HG02588 (cell line): ENCODE measurements at regions not wholly inside any gene's neighbourhood (a gene's known extent, or its start where the extent isn't known, plus 50 kb on each side); places are given as distances from the start of the nearest gene placed in this dataset.

Source experiments
- ATAC-seq: cut with Tn5 transposase; IDR thresholded peaks from one replicate; pipeline ENCODE4 v1.9.1; 2021; ENCODE audit warnings: mild to moderate bottlenecking, moderate library complexity; ENCODE audit not compliant: unreplicated experiment

DNA sequence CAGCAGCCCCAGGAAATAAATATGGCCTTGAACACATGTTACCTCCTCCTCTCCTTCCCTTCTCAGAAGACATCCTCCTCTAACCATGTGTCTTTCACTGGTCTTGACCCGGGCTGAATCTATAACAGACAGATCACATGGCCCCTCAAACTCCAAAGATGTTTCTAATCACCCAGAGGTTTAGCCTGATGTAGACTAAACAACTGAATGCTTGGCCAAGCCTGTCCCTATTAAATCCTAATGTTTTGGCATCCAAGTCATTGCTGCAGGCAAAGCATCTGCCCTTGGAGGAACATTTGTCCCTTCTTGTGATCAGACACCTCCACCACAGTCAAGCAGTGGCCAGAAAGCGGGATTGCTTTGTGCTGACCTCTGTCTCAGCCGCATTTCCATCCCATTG lies 65.5 kb downstream of the ANKRD60 start:
- ATAC-seq, result no peak

DNA sequence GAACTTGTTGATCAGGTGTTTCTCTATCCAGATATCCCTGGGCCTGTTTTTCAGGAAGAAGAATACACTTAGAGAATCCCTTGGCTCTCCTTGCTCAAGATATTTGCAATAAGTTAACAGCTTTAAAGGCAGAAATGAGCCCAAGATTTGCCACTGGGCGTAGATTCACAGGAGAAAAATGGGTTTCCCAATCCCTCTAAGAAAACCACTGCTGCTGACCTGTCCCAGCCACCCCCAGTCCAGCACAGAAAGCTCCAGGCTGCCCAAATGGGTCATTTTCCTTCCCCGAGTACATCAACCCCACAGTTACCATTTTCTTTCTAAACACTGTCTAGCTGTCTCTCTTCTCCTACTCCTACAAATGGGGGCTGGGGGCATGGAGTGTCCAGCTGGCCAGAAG lies 67.3 kb downstream of the ANKRD60 start:
- ATAC-seq, result no peak

DNA sequence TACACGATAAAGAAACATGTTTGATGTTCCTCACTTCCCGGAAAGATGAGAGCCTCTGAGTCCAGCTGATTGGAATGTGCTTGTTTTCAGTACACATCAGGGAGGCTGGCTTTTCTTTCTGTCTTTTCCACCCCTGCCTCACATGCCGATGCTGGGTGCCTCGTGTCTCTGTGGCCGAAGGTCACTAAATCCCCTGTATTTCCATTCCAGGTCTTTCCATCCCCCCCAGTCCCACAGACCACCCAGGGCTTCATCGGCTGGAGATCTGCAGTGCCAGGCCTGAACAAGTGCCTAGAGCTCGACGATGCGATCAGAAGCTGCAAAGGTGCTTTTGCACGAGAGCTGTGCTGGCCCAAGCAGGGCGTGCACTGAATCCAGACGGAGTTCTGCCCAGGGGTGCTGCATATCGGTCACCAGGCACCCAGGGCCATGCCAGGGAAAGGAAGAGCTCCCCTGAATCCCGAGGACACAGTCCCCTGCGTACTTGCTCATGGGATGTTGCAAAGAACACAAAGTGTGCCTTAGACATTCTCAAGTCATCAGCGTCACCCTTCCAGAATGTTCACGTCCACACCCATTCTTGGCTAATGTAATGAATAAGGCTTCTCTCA lies 67.9 kb downstream of the ANKRD60 start:
- ATAC-seq, result no peak

DNA sequence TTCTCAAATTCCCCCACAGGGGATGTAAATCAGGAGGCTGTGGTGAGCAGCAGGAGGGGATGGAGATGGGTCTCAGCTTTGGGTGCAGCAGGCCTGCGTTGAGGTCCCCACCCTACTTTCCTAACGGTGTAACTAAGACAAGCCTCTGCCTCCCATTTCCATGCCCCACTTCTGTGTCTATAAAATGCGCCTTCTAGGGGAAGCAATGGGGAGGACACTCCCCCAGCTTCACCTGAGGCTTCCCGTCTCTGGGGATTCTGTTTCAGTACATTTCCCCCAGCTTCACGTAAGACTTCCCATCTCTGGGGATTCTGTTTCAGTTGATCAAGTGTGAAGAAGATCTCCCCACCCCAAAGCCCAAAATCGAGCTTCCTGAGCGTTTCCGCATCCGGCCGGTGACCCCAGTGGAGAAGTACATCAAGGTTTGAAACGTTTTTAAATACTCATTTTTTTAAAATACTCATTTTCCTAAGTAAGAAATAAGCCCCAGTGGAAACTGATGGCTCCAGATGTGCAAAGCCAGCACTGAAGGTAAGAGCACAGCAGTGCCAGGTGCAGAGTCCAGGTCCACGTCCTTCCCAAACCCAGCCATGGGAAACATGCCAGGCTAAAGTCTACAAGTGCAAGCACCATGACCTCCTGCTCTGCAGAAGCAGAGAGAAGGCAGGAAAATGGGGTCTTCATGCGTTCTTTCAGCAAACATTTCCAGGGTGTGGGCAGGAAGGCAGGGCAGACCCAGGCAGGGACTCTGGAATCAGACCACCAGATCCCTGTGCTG lies 73.1 kb downstream of the ANKRD60 start:
- no peak for ATAC-seq

DNA sequence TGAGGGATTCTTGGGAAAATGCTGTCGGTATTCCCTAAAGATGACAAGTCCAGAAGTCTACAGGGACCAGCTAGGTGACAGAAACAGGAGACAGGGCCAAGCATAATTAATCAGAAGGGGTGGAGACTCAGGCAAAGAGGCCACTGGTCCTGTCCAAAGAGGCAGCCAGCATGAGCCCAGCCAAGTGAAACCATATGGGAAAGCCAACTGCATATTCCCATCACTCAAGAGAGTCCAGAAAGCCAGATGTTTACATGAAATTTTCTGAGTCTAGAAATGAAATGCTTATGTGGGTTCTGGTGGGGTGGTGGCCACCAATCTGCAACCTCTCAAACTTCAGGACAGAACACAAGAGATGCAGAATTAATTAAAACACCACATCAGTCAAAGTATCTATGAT lies 74.3 kb downstream of the ANKRD60 start:
- no peak for ATAC-seq

DNA sequence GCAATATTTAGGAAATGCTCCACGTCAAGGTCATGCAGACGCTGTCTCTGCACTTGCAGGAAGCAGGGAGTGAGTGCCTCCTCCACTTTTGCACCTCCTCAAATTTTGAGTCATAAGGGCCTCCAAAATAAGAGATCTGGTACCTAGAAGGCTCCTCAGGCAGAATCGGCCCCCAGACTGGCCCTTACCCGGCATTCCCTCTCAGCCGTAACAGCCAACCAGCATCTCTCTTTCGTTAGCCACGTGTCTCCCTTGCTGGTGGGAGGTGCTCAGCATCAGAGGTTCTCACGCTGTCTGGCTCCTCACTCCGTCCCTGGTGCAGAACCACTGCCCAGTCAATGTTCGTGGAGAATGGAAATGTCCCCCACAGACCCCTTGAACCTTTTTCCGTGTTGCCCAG lies 75.3 kb downstream of the ANKRD60 start:
- ATAC-seq, result no peak

DNA sequence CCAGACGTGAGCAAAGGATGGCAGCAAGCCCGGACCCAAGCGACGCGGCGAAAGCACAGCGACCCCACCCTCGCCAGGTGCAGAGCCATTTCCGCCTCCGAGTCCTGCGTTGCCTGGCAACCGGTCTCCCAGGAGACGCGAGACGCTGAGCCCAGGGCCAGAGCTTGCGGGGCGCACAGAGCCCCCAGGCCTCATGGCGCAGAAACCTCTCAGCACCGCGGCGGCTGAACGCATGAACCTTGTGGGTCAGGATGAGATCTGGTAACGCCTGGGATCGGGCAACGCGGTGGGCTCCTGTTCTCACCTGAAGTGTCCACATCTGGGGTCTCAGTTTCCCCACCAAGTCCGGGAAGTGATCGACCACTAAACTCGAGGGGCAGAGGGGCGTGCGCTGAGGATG lies 77.7 kb downstream of the ANKRD60 start:
- no peak for ATAC-seq

DNA sequence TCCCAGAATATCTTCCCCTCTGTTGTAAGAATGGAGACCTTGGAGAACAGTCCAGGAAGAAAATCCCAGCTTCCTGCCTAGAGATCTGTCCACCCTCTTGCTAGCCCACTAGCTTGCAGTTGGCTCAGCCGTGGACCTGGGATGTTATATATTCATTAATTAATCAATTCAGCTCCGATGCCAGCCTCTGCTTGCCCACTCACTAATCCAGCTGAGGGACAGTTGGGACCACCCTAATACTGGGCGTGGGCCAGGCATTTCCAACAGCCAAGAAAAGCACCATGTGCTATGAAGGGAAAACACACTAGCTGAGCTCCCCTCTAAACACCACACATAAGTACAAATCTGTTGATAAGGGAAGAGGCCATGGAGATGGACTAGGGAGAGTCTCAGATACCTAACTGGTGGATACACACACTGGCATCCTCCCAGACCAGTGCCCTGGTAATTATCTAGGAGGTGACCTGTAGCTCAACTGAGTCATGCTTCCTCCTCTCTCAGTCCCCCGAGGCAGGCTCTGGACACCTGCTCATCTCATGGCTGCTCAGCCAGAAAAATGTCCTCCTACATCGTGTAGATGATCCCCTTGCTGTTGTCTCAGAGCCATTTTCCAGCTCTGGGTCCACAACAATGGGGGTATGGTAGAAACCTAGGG lies 78.9 kb downstream of the ANKRD60 start:
- no peak for ATAC-seq

DNA sequence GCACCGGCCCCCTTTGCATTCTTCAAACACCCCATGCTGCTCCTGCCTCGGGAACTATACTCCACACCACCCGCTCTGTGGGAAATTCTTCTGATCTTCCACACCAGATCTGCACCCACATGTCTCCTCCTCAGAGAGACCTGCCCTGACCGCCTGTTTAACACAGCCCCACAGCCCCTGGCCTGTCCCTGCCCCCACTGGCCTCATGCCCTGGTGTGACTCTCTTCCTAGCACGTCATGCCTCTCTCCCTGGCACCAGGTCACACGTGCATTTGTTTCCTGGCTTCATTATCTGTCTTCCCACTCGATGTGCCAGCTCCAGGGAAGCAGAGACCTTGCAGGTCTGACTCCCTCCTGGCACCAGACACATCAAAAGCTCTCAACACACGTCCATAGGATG lies 79.6 kb downstream of the ANKRD60 start:
- no peak for ATAC-seq

DNA sequence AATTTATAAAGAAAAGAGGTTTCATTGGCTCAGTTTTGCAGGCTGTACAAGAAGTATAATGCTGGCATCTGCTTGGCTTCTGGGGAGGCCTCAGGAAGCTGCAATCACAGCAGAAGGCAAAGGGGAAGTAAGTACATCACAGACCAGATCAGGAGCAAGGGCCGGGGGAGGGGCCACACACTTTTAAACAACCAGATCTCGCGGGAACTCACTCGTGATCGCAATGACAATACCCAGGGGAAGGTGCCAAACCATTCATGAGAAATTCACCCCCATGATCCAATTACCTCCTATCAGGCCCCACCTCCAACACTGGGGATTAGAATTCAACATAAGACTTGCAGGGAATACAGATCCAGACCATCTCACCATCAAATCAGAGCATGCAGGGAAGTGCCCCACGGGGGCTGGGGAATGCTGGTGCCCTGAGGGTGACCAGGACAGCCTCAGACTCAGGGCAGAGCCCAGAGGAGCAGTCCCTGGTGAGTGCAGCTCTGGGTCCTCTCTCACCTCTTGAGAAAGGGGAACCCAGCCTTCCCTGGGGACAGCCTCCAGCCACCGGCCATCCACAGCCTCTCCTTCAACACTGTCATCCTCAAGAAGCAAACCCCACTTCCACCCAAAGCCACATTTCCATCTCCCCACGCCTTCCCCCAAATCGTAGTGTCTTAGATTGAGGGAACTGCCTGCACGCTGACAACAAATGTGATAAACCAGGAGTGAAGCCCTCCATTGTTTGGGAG lies 80.7 kb downstream of the ANKRD60 start:
- no peak for ATAC-seq

DNA sequence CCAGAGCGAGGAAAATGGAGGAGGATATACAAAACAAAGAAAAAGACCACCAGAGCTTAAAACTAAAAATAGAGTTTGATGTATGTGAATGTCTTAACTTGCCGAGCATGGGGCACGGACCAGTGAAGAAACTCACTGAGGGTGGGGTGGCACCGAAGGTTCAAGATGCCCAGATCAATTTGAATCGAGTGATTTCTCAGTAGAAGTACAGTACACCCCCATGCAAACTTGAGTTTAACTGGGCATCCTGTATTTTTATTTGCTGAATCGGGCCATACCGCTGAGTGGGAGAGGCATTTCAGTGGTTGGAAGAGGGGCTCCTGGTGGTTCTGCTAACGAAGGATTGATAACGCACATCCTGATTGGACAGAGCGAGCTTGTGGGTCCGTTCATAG lies 81.7 kb downstream of the ANKRD60 start:
- ATAC-seq, result no peak

DNA sequence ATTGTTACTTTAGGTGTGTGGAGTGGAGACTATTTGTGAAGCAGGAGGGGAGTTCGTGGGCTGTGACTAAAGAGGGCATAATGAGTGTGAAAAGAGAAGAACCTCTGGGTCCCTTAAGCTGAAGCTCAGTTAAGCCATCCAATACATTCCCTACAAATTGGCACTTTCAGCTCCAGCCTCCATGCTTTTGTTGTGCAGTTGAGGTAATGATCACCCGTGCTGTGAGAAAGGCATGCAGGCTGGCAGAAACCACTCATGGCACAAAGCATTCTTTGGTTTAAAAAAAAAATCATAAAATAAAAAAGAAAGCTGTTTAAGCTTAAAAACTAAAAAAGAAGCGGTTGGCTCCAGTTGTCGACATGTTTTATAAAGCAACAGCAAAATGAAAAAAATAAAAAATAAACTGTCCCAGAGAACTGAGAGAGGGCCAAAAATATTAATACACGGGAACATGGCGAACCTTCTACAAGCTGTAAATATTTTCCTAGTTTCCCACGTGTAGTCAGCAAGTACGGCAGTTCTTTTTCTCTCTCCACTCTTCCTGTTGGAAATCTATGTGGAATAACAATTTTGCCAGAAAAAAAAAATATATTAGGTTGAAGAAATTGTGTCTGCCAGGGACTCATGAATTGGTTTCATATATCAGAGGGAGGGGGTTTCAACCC lies 82.2 kb downstream of the ANKRD60 start:
- no peak for ATAC-seq

DNA sequence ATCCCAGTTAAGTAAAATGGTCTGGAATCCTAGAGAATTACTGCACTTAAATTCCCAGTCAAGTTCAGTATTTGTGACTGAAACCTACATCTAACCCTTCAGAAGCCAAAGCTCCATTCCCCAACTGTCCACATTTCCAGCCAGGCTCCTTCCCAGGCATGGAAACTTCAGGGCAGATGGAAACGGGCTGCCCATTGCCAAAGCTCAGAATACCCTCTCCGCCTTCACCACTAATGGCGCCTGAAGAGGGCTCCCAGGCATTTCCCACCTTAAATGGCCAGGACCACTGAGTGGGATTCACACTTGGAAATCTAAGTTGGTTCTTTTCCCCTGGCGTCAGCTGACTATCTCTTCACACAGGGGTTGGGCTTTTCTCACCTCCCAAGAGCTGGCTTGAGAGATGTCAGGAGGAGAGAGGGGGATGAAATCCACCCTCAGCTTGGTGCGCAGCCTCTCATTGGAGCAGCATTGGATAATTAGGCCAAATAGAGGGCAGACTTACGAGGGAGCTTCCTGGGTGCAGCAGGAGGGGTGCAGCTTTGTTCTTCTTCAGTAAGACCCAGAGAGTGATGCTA lies 82.9 kb downstream of the ANKRD60 start:
- ATAC-seq, result no peak

DNA sequence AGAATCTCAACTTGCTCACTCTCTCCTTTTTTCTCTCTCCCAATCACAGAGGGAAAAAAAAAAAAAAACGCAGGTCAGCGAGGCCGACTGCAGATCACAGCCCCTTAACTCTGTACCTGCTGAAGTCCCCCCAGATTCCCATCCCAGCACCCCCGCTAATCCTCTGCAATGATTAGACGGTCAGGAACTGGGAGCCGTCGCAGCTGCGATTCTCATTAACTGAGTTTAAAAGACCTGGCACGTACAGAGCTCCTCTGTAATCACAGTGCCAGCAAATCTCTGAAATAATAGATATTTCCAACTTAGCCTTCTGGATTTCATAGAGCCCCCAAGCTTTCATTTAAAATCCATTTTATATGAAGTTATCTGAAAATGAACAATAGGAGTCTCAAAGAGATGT lies 84.4 kb downstream of the ANKRD60 start:
- ATAC-seq, result no peak

DNA sequence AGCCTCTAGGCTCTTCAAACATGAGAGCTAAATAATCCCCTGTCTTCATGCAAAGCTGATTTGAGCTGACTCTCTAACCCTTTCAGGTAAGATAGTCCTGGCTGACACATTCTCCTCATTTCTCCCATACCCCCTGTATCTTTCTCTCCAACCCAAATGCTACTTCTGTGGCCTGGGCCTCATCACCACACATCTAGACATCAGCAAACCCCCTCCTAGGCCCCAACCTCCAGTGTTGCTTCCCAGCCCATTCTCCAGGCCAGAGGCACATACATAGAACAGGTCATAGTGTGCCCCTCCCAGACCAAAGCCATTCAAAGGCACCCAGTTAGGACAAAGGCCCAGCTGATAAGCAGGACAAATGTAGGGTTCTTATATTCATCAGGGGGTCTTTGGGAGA lies 84.9 kb downstream of the ANKRD60 start:
- ATAC-seq, result no peak

DNA sequence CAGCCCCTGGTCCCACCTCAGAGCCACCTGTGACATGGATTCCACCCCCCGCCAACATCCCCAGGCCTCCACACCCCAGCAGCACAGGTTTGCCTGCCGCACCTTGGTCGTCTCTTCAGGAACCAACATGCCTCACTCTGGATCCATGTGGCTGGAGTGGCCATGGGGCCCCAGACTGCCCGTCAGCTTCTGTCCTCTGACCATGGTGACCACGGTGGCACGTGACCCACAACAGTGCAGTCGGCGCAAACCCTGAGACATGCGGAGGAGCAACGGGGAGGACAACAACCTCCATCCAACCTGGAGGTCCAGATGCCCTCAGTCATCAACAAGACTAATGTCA lies 85.6 kb downstream of the ANKRD60 start:
- ATAC-seq, result no peak

DNA sequence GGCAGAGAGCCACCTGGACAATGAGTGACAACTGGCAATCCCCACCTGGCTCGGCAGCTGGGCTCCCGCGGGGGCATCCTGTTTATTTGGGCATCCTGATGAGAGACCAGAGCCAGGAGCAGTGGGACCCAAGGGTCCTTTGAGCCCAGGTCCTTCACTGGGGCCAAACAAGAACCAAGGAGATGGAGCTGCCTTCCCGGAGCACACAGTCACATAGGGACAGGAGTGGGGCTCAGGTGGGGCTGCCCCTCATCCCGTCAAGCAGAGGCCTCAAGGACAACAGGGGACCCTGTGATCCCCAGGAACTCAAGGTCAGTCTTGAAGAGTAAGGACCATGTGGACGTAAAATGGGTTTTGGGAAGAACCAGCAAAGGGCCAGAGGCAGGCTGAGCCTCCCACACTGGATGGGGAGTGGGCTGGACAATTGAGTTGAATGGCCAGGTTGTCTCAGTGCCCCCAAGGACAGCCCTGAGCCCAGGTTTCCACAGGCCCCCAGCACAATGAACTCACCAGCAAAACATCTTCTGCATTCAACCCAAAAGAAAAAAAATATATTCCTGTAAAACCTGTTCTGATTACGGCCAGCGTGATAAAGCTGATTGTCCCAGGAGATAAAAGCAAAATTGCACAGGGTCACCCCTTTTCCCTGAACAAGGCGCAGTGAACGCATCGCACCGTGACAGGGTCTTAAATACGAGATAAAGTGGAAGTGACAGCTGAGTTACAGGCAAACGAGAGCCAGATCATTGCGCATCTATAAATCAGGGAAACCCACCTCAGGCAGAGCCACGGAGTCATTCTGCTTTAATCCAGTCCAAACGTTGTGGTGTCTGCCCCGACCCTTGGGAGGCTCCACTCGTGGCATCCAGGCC lies 86.2 kb downstream of the ANKRD60 start:
- ATAC-seq, result no peak

DNA sequence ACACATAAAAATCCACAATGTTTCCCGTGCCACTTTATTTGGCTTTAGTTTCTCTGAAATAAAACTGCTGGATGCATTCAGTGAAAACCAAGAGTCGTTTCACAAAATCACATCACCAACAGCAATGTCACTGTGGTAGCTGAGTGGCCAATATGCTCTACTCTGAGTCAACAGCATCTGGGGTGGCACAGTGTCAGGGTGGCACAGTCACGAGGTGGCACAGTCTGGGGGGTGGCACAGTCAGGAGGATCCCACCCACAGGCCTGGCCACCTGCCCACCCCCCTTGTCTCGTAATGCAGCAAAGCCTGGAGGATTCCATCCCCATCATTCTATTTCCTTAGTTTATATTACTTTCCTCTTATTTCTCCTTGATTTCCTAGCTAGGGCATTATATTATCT lies 87.0 kb downstream of the ANKRD60 start:
- ATAC-seq, result no peak

DNA sequence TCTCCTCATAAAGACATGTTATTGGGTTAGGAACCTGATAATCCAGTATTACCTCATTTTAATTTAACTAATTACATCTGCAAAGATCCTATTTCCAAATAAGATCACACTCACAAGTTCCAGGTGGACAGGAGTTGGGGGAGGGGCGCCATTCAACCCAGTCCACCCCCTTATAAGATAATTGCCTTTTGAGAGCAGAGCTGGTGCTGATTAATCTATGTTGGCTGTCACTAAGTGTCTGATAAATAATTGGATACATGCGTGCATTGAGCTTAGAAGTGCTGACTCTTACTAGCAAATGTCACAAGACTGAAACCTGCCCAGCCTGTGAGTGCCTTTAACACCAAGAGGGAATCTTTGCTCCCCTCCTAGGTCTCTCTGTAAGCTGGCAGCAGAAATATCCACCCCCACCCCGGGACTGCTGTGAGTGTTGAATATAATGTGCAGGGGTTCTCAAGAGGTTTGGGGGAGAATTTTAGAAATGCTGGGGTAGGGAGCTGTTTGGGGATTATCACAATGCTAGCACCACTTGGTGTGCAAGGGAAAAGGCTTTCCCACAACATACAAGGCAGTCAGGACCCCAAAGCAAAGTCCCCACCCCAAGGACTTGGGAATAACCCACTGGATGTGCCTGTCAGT lies 87.5 kb downstream of the ANKRD60 start:
- ATAC-seq, result no peak
